Suprapubic skin (tissue), 4 donors: ENCODE measurements at regions not wholly inside any gene's neighbourhood (a gene's known extent, or its start where the extent isn't known, plus 50 kb on each side); places are given as distances from the start of the nearest gene placed in this dataset.

Experiments used
- EP300 ChIP-seq: sonication (generic); formaldehyde crosslinking; IDR thresholded peaks from one replicate; pipeline ENCODE4 v1.6.1; 2017; ENCODE audit warnings: antibody characterized with exemption
- POLR2AphosphoS5 ChIP-seq, 3 donors: sonication (generic); formaldehyde crosslinking; IDR thresholded peaks; one replicate each; pipeline ENCODE4 v1.6.1; 2017; ENCODE audit warnings: antibody characterized with exemption in 3 of 3
- TF ChIP-seq, protein P1 (sequence below), 2 donors: fragments of 200-600 bp in 1 of 2; fragments of 450-650 bp in 1 of 2; sonication (generic) in 1 of 2; IDR thresholded peaks; one replicate each; pipeline ENCODE4 v1.5.1; 2016 to 2019; ENCODE audit warnings: antibody characterized with exemption in 2 of 2, mild to moderate bottlenecking in 1 of 2, moderate library complexity in 1 of 2

DNA sequence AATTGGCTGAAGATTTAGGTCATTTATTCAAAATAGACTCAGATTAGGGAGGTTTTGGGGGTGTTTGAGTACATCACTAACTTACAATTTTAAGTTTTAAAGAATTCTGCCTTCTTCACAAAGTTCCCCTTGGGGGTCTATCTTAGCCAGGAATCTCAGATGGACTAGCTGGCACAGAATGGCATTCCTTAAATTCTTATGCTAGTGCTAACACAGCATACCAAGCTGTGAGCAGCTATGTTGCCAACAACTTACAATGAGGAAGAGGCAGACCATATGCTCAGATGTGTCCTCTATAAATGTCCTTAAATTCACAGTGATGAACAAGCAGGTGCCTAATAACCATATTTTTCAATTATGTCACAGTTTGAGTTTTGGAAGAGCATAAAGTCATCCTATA lies 60.9 kb upstream of the NPHP3 start:
- TF ChIP-seq EP300 (no peak), POLR2AphosphoS5 (IDR thresholded peaks at IDR 0.05) (no peak)
- TF ChIP-seq, protein P1, sequence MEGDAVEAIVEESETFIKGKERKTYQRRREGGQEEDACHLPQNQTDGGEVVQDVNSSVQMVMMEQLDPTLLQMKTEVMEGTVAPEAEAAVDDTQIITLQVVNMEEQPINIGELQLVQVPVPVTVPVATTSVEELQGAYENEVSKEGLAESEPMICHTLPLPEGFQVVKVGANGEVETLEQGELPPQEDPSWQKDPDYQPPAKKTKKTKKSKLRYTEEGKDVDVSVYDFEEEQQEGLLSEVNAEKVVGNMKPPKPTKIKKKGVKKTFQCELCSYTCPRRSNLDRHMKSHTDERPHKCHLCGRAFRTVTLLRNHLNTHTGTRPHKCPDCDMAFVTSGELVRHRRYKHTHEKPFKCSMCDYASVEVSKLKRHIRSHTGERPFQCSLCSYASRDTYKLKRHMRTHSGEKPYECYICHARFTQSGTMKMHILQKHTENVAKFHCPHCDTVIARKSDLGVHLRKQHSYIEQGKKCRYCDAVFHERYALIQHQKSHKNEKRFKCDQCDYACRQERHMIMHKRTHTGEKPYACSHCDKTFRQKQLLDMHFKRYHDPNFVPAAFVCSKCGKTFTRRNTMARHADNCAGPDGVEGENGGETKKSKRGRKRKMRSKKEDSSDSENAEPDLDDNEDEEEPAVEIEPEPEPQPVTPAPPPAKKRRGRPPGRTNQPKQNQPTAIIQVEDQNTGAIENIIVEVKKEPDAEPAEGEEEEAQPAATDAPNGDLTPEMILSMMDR (IDR thresholded peaks at IDR 0.05), result no peak
